ENCODE measurements at regions not wholly inside any gene's neighbourhood (a gene's known extent, or its start where the extent isn't known, plus 50 kb on each side); places are given as distances from the start of the nearest gene placed in this dataset.

GRCh38 chr14:82359201-82359600, 825.5 kb upstream of the SEL1L start:
- DNase-seq = no peak
- FAIRE-seq = no peak
- Histone ChIP-seq H3K4me1 (ENCODE audit: control insufficient read depth in 2 of 3, insufficient read depth in 2 of 3, low read depth in 1 of 3, low read length in 3 of 3) (no peaks in the 10 kb centered on the region), H3K27ac (ENCODE audit: low read depth in 2 of 2, low read length in 2 of 2) (no peak overlapping the region), H3K4me3 (ENCODE audit: low read length in 3 of 3) (no peak overlapping the region), H3K9me3 (ENCODE audit: control insufficient read depth in 2 of 3, insufficient read depth in 1 of 3, low read length in 3 of 3) (no peaks in the 10 kb centered on the region), H3K9ac (ENCODE audit: low read length in 3 of 3) (no peak overlapping the region), H3K36me3 (ENCODE audit: control insufficient read depth in 2 of 3, insufficient read depth in 3 of 3, low read length in 3 of 3) (no peaks in the 10 kb centered on the region), H3K27me3 (ENCODE audit: control insufficient read depth, insufficient read depth, low read length) (no peaks in the 10 kb centered on the region)
- no peak for TF ChIP-seq CTCF (IDR thresholded peaks at IDR 0.05; ENCODE audit: borderline replicate concordance, extremely low read depth, insufficient read depth)
- intact Hi-C loops (cut with DNase I) = no loop called here

- Histone ChIP-seq H3K9me3 (ENCODE audit: control insufficient read depth in 2 of 3, insufficient read depth in 1 of 3, low read length in 3 of 3) (no peaks in the 10 kb centered on the region), H3K9ac (ENCODE audit: low read length in 3 of 3) (no peak overlapping the region), H3K27me3 (ENCODE audit: control insufficient read depth, insufficient read depth, low read length) (no peaks in the 10 kb centered on the region), H3K27ac (ENCODE audit: low read depth in 2 of 2, low read length in 2 of 2) (no peak overlapping the region), H3K36me3 (ENCODE audit: control insufficient read depth in 2 of 3, insufficient read depth in 3 of 3, low read length in 3 of 3) (no peaks in the 10 kb centered on the region), H3K4me3 (ENCODE audit: low read length in 3 of 3) (no peak overlapping the region), H3K4me1 (ENCODE audit: control insufficient read depth in 2 of 3, insufficient read depth in 2 of 3, low read depth in 1 of 3, low read length in 3 of 3) (no peaks in the 10 kb centered on the region)
- FAIRE-seq (no peak), DNase-seq (no peak)
- no peak for TF ChIP-seq CTCF (IDR thresholded peaks at IDR 0.05; ENCODE audit: borderline replicate concordance, extremely low read depth, insufficient read depth)
- intact Hi-C loops (cut with DNase I) = no loop called here
Observed at GRCh38 chr14:82362452-82362851, 828.8 kb upstream of the SEL1L start.

- no peaks in the 10 kb centered on the region for H3K4me1 ChIP-seq (ENCODE audit: control insufficient read depth in 2 of 3, insufficient read depth in 2 of 3, low read depth in 1 of 3, low read length in 3 of 3)
- intact Hi-C loops (cut with DNase I) = no loop called here
- H3K9ac ChIP-seq (ENCODE audit: low read length in 3 of 3) = no peak overlapping the region
- no peaks in the 10 kb centered on the region for H3K27me3 ChIP-seq (ENCODE audit: control insufficient read depth, insufficient read depth, low read length)
- no peaks in the 10 kb centered on the region for H3K36me3 ChIP-seq (ENCODE audit: control insufficient read depth in 2 of 3, insufficient read depth in 3 of 3, low read length in 3 of 3)
- H3K4me3 ChIP-seq (ENCODE audit: low read length in 3 of 3) = no peak overlapping the region
- H3K27ac ChIP-seq (ENCODE audit: low read depth in 2 of 2, low read length in 2 of 2) = no peak overlapping the region
- FAIRE-seq (no peak), DNase-seq (no peak)
- H3K9me3 ChIP-seq (ENCODE audit: control insufficient read depth in 2 of 3, insufficient read depth in 1 of 3, low read length in 3 of 3) = peaks cover 0 to 4% (median 3%) of the 10 kb centered on the region in 3 donors
- no peak for TF ChIP-seq CTCF (IDR thresholded peaks at IDR 0.05; ENCODE audit: borderline replicate concordance, extremely low read depth, insufficient read depth)
Observed at GRCh38 chr14:82365471-82365870, 831.8 kb upstream of the SEL1L start.

GRCh38 chr14:82366803-82367202, 833.1 kb upstream of the SEL1L start:
- intact Hi-C loops (cut with DNase I) = no loop called here
- H3K9ac ChIP-seq (ENCODE audit: low read length in 3 of 3) = no peak overlapping the region
- no peak for FAIRE-seq
- H3K9me3 ChIP-seq (ENCODE audit: control insufficient read depth in 2 of 3, insufficient read depth in 1 of 3, low read length in 3 of 3) = peaks cover 0 to 4% (median 3%) of the 10 kb centered on the region in 3 donors
- H3K36me3 ChIP-seq (ENCODE audit: control insufficient read depth in 2 of 3, insufficient read depth in 3 of 3, low read length in 3 of 3) = no peaks in the 10 kb centered on the region
- no peak for DNase-seq
- H3K4me1 ChIP-seq (ENCODE audit: control insufficient read depth in 2 of 3, insufficient read depth in 2 of 3, low read depth in 1 of 3, low read length in 3 of 3) = no peaks in the 10 kb centered on the region
- H3K27me3 ChIP-seq (ENCODE audit: control insufficient read depth, insufficient read depth, low read length) = no peaks in the 10 kb centered on the region
- no peak overlapping the region for H3K27ac ChIP-seq (ENCODE audit: low read depth in 2 of 2, low read length in 2 of 2)
- no peak overlapping the region for H3K4me3 ChIP-seq (ENCODE audit: low read length in 3 of 3)
- no peak for TF ChIP-seq CTCF (IDR thresholded peaks at IDR 0.05; ENCODE audit: borderline replicate concordance, extremely low read depth, insufficient read depth)

Measured in kidney (tissue), 13 donors.